ENCODE measurements at regions not wholly inside any gene's neighbourhood (a gene's known extent, or its start where the extent isn't known, plus 50 kb on each side); places are given as distances from the start of the nearest gene placed in this dataset.
"Not testable (repeated sequence)": the region's sequence is repeated elsewhere in the genome, so short reads cannot be mapped to it uniquely, and the experiment has no call there.

GRCh38 chr1:233722212-233722979 lies 108.5 kb downstream of the KCNK1 start:
- no peak for DNase-seq

- no peak for DNase-seq
Measured at GRCh38 chr1:233723387-233723786, 109.5 kb downstream of the KCNK1 start.

- not testable (repeated sequence) for DNase-seq
Measured at GRCh38 chr1:233724131-233724631, 110.3 kb downstream of the KCNK1 start.

GRCh38 chr1:233725423-233725822 lies 111.5 kb downstream of the KCNK1 start:
- DNase-seq = no peak

- no peak for DNase-seq
Measured at GRCh38 chr1:233728721-233729120, 114.8 kb downstream of the KCNK1 start.

GRCh38 chr1:233730380-233730779 lies 116.5 kb downstream of the KCNK1 start:
- DNase-seq = no peak

GRCh38 chr1:233730809-233731208 lies 116.9 kb downstream of the KCNK1 start:
- no peak for DNase-seq

- no peak for DNase-seq
Measured at GRCh38 chr1:233732206-233732605, 118.3 kb downstream of the KCNK1 start.

GRCh38 chr1:233734456-233734855 lies 120.5 kb downstream of the KCNK1 start:
- DNase-seq = no peak

- DNase-seq = no peak
Measured at GRCh38 chr1:233735331-233735730, 121.4 kb downstream of the KCNK1 start.

GRCh38 chr1:233735847-233736246 lies 121.9 kb downstream of the KCNK1 start:
- no peak for DNase-seq

GRCh38 chr1:233737341-233737740 lies 123.4 kb downstream of the KCNK1 start:
- no peak for DNase-seq

GRCh38 chr1:233738396-233738795 lies 124.5 kb downstream of the KCNK1 start:
- DNase-seq = no peak

GRCh38 chr1:233738850-233739249 lies 124.9 kb downstream of the KCNK1 start:
- no peak for DNase-seq

GRCh38 chr1:233744779-233745513 lies 131.0 kb downstream of the KCNK1 start:
- no peak for DNase-seq

GRCh38 chr1:233750139-233750538 lies 136.2 kb downstream of the KCNK1 start:
- no peak for DNase-seq

- DNase-seq = no peak
Measured at GRCh38 chr1:233759665-233760064, 144.8 kb upstream of the SLC35F3 start.

- DNase-seq = not testable (repeated sequence)
Measured at GRCh38 chr1:233764304-233764703, 140.2 kb upstream of the SLC35F3 start.

- no peak for DNase-seq
Measured at GRCh38 chr1:233777566-233777965, 126.9 kb upstream of the SLC35F3 start.

GRCh38 chr1:233780049-233780448 lies 124.4 kb upstream of the SLC35F3 start:
- DNase-seq = no peak

- DNase-seq = no peak
Measured at GRCh38 chr1:233782937-233783586, 121.4 kb upstream of the SLC35F3 start.

- DNase-seq = no peak
Measured at GRCh38 chr1:233787599-233787998, 116.9 kb upstream of the SLC35F3 start.

- no peak for DNase-seq
Measured at GRCh38 chr1:233788687-233789086, 115.8 kb upstream of the SLC35F3 start.

GRCh38 chr1:233790121-233790520 lies 114.4 kb upstream of the SLC35F3 start:
- DNase-seq = no peak

Measured in activated T-cell treated with anti-CD3 and anti-CD28 coated beads, Interleukin-2, amount 50 U/mL, for 48 hours (primary cell).